ENCODE measurements at regions not wholly inside any gene's neighbourhood (a gene's known extent, or its start where the extent isn't known, plus 50 kb on each side); places are given as distances from the start of the nearest gene placed in this dataset.

GRCh38 chr2:17334300-17334699 lies 183.9 kb downstream of the RAD51AP2 start:
- TF ChIP-seq, protein P1, sequence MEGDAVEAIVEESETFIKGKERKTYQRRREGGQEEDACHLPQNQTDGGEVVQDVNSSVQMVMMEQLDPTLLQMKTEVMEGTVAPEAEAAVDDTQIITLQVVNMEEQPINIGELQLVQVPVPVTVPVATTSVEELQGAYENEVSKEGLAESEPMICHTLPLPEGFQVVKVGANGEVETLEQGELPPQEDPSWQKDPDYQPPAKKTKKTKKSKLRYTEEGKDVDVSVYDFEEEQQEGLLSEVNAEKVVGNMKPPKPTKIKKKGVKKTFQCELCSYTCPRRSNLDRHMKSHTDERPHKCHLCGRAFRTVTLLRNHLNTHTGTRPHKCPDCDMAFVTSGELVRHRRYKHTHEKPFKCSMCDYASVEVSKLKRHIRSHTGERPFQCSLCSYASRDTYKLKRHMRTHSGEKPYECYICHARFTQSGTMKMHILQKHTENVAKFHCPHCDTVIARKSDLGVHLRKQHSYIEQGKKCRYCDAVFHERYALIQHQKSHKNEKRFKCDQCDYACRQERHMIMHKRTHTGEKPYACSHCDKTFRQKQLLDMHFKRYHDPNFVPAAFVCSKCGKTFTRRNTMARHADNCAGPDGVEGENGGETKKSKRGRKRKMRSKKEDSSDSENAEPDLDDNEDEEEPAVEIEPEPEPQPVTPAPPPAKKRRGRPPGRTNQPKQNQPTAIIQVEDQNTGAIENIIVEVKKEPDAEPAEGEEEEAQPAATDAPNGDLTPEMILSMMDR (IDR thresholded peaks at IDR 0.05; ENCODE audit: low read depth, low read length) = no peak
- no peak for TF ChIP-seq EZH2phosphoT487 (IDR thresholded peaks at IDR 0.05; ENCODE audit: low read depth)
